SU-DHL-6 (cell line): ENCODE measurements at regions not wholly inside any gene's neighbourhood (a gene's known extent, or its start where the extent isn't known, plus 50 kb on each side); places are given as distances from the start of the nearest gene placed in this dataset.
"Not testable (repeated sequence)": the region's sequence is repeated elsewhere in the genome, so short reads cannot be mapped to it uniquely, and the experiment has no call there.

Experiments
- H2AFZ ChIP-seq: fragments of 200-600 bp; sonication (generic); 2 replicates; pipeline ENCODE4 v1.6.1; 2014; ENCODE audit warnings: low read depth, mild to moderate bottlenecking, moderate library complexity, mixed read lengths, antibody characterized with exemption, low read length; ENCODE audit not compliant: severe bottlenecking
- H3F3A ChIP-seq: fragments of 200-600 bp; shearing (Covaris generic); 2 replicates; pipeline ENCODE4 v1.6.0; 2016; ENCODE audit warnings: antibody characterized with exemption, mild to moderate bottlenecking; ENCODE audit not compliant: insufficient read depth
- H3K27ac ChIP-seq: fragments of 200-600 bp; sonication (generic); 2 replicates; pipeline ENCODE4 v1.5.1; 2016; ENCODE audit warnings: low read depth, mild to moderate bottlenecking, low read length, moderate library complexity, mixed read lengths
- H3K27me3 ChIP-seq: fragments of 200-600 bp; sonication (generic), shearing (Covaris generic); 2 replicates; pipeline ENCODE4 v1.6.0; 2014; ENCODE audit warnings: mild to moderate bottlenecking, low read length
- H3K36me3 ChIP-seq: fragments of 200-600 bp; sonication (generic); 2 replicates; pipeline ENCODE4 v1.6.1; 2014; ENCODE audit warnings: mild to moderate bottlenecking, low read length, mixed read lengths
- H3K4me2 ChIP-seq: fragments of 300-600, 200-600 bp; shearing (Covaris generic), sonication (generic); 2 replicates; pipeline ENCODE4 v1.6.0; 2014; ENCODE audit warnings: low read length, low read depth, mild to moderate bottlenecking; ENCODE audit not compliant: poor library complexity, severe bottlenecking
- H3K4me3 ChIP-seq: fragments of 200-600 bp; sonication (generic); 2 replicates; pipeline ENCODE4 v1.5.1; 2014; ENCODE audit warnings: antibody characterized with exemption, low read length, mild to moderate bottlenecking, mixed read lengths; ENCODE audit not compliant: insufficient read depth, poor library complexity, severe bottlenecking
- H3K79me2 ChIP-seq: fragments of 200-600 bp; sonication (generic); 2 replicates; pipeline ENCODE4 v1.6.1; 2014; ENCODE audit warnings: mild to moderate bottlenecking, low read length, moderate library complexity; ENCODE audit not compliant: insufficient read depth
- H3K9ac ChIP-seq: fragments of 200-600 bp; sonication (generic); 2 replicates; pipeline ENCODE4 v1.7.0; 2014; ENCODE audit warnings: mild to moderate bottlenecking, low read length
- H3K9me2 ChIP-seq: fragments of 200-600 bp; sonication (generic); replicated peaks from 2 replicates; pipeline ENCODE4 v1.6.1; 2014; ENCODE audit warnings: low read length; ENCODE audit not compliant: insufficient read depth
- H3K9me3 ChIP-seq: fragments of 200-600 bp; sonication (generic); 2 replicates; pipeline ENCODE4 v1.6.1; 2014; ENCODE audit warnings: low read length, mixed read lengths; ENCODE audit not compliant: insufficient read depth
- H4K20me1 ChIP-seq: fragments of 200-600 bp; sonication (generic); 2 replicates; pipeline ENCODE4 v1.6.1; 2014; ENCODE audit warnings: low read depth, mild to moderate bottlenecking, antibody characterized with exemption, low read length, moderate library complexity, mixed read lengths
- EZH2phosphoT487 ChIP-seq: fragments of 200-600 bp; sonication (generic), shearing (Covaris generic); conservative IDR thresholded peaks from 2 replicates; pipeline ENCODE4 v1.6.1; 2018; ENCODE audit warnings: mild to moderate bottlenecking, antibody characterized with exemption, low read length, moderate library complexity, mixed read lengths
- TF ChIP-seq, protein P1 (sequence below): fragments of 200-600 bp; sonication (generic); IDR thresholded peaks from one replicate; pipeline ENCODE4 v1.5.1; 2017; ENCODE audit warnings: antibody characterized with exemption, mild to moderate bottlenecking, low read length, moderate library complexity; ENCODE audit not compliant: insufficient read depth, poor library complexity, severe bottlenecking

DNA sequence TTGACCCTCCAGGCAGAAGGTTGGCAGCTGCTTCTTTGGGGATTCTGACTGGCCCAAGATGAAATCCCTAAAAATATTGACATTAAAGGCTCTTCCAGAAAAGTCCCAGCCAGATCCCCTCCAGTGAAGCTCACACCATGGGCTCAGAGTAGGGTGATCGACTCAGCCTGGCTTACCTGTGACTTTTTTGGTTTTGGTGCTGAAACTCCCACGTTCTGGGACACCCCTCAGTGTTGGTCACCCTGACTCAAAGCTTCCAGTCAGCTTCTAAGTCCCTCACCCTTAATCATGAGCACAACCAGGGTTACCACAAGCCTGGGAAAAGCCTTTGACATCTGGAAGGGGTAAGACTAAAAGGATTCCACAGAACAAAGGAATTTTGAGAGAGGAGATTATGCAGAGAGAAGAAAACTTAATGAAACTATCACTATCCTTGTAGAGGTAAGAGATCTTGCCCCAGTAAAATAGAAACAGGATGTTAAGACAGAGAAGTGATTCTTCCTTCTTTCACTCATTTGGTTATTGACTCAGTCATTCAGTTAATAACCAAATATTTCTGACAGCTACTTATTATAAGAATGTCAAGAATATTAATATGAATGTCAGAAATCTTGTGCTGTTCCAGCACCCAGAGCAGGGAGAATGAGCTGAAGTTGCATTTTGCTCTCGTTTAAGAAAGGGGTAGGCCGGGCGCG is 66.8 kb upstream of the SEC11C start:
- TF ChIP-seq EZH2phosphoT487, result no peak
- no peak overlapping the region for H3K9ac ChIP-seq
- H3K27me3 ChIP-seq, result no peaks in the 10 kb centered on the region
- H3K36me3 ChIP-seq, result no peaks in the 10 kb centered on the region
- no peaks in the 10 kb centered on the region for H3K9me3 ChIP-seq
- H3K27ac ChIP-seq, result no peak overlapping the region
- no peak overlapping the region for H2AFZ ChIP-seq
- no peaks in the 10 kb centered on the region for H4K20me1 ChIP-seq
- H3F3A ChIP-seq, result no peaks in the 10 kb centered on the region
- H3K9me2 ChIP-seq, result no peaks in the 10 kb centered on the region
- no peaks in the 10 kb centered on the region for H3K79me2 ChIP-seq
- no peak overlapping the region for H3K4me3 ChIP-seq
- H3K4me2 ChIP-seq, result no peak overlapping the region

DNA sequence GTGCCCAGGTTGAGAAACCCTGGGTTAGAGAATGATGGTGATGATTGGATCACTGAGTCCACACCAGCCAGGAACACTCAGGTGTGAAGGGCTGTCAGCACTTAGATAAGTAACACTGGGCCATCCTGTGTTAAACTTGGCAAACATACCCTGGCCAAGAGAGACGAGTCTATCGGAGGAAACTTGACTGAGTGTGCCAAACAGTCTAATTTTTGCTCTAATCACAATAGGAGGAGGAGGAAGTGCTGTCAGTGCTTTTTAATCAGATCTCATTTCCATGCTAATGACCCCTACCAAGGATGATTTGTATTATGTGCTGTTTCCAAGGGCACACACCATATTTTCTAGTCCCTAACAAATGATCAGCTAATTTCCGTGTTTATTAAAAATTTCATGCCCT is 63.8 kb upstream of the SEC11C start:
- Histone ChIP-seq H3K27ac (no peak overlapping the region), H3K79me2 (no peaks in the 10 kb centered on the region), H4K20me1 (no peaks in the 10 kb centered on the region), H3K9ac (no peak overlapping the region), H3K27me3 (no peaks in the 10 kb centered on the region), H3K36me3 (no peaks in the 10 kb centered on the region), H3K4me2 (no peak overlapping the region), H3F3A (no peaks in the 10 kb centered on the region), H3K9me2 (no peaks in the 10 kb centered on the region), H3K9me3 (no peaks in the 10 kb centered on the region), H2AFZ (no peak overlapping the region), H3K4me3 (no peak overlapping the region)
- no peak for TF ChIP-seq EZH2phosphoT487
- TF ChIP-seq, protein P1, sequence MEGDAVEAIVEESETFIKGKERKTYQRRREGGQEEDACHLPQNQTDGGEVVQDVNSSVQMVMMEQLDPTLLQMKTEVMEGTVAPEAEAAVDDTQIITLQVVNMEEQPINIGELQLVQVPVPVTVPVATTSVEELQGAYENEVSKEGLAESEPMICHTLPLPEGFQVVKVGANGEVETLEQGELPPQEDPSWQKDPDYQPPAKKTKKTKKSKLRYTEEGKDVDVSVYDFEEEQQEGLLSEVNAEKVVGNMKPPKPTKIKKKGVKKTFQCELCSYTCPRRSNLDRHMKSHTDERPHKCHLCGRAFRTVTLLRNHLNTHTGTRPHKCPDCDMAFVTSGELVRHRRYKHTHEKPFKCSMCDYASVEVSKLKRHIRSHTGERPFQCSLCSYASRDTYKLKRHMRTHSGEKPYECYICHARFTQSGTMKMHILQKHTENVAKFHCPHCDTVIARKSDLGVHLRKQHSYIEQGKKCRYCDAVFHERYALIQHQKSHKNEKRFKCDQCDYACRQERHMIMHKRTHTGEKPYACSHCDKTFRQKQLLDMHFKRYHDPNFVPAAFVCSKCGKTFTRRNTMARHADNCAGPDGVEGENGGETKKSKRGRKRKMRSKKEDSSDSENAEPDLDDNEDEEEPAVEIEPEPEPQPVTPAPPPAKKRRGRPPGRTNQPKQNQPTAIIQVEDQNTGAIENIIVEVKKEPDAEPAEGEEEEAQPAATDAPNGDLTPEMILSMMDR, result no peak

DNA sequence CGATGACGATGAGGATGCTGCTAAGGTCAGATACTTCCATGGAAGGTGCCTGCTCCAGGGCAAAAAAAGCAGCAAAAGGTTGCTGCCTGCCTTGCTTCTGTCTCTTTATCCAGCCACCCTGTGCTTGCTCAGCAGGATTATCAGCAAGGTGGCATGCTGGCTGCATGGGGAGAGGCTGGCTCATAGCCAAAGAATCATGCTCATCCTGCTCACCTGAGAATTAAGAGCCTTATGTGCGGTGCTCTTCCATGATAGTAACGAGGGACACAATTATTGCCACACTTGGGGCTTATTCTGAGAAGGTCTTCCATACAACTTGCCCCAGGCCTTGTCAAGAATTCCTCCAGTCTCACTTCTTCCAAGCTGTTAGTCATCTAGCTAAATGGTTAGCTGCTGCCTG is 60.4 kb upstream of the SEC11C start:
- Histone ChIP-seq H4K20me1 (no peaks in the 10 kb centered on the region), H3K9ac (no peak overlapping the region), H3F3A (no peaks in the 10 kb centered on the region), H3K79me2 (no peaks in the 10 kb centered on the region), H3K9me3 (no peaks in the 10 kb centered on the region), H2AFZ (no peak overlapping the region), H3K9me2 (no peaks in the 10 kb centered on the region), H3K4me3 (no peak overlapping the region), H3K27ac (no peak overlapping the region), H3K4me2 (no peak overlapping the region), H3K27me3 (no peaks in the 10 kb centered on the region), H3K36me3 (no peaks in the 10 kb centered on the region)
- TF ChIP-seq EZH2phosphoT487, result no peak
- TF ChIP-seq, protein P1, result no peak

DNA sequence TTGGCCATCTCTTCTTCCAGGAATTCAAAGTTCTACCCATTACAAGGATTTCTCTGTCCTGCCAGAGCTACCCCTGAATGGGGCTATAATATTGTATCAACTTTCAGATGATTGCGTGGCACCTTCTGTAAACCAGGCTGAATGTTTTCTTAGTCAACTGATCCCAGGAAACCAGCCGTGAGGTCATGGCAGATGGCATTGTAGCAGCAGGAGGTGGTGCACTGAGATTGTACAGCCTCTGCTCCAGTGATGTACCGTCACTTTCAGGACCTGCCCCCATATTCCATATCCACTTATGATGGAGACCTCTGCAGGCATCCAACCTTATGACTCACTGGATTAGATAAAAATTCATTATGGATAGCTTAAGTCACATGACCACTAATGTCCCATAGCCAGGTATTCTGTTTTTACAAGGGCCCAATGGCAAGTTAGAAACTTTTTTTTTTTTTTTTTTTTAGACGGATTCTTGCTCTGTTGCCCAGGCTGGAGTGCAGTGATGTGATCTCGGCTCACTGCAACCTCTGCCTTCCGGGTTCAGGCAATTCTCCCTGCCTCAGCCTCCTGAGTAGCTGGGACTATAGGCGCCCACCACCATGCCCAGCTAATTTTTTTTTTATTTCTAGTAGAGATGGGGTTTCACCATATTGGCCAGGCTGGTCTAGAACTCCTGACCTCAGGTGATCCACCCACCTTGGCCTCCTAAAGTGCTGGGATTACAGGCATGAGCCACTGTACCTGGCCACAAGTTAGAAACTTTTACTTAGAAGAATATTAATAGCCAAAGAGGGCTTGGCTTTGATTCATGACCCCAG is 59.8 kb upstream of the SEC11C start:
- not testable (repeated sequence) for H3K27me3 ChIP-seq, H3K27ac ChIP-seq, H3K9me3 ChIP-seq, H3K79me2 ChIP-seq, H3K4me3 ChIP-seq, H3K36me3 ChIP-seq, H3K9ac ChIP-seq, H3F3A ChIP-seq, H2AFZ ChIP-seq, H3K9me2 ChIP-seq, H3K4me2 ChIP-seq, H4K20me1 ChIP-seq
